ENCODE measurements at regions not wholly inside any gene's neighbourhood (a gene's known extent, or its start where the extent isn't known, plus 50 kb on each side); places are given as distances from the start of the nearest gene placed in this dataset.

DNA sequence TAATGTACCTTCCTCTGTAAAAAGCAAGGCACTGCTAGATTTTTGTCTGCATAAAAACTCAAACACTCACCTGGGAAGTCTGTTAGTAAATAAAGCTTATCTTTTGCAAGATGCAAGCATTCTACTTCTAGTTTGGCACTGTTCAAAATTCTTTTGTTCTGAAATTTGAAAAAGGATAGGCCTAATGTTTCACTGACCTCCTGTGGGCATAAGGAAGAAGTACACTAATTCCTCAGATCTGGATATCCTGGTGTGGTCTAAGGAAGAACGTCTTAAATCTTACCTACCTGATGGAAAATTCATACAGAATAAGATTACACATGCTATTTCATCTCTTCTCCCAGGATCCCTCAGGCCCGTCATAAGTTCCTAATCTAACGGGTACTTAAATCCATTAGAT, 93.5 kb upstream of the CAMK1G start:
- H3K4me1 Mint-ChIP-seq (ENCODE audit: low read depth) = no peaks in the 10 kb centered on the region
- TF ChIP-seq, protein P1, sequence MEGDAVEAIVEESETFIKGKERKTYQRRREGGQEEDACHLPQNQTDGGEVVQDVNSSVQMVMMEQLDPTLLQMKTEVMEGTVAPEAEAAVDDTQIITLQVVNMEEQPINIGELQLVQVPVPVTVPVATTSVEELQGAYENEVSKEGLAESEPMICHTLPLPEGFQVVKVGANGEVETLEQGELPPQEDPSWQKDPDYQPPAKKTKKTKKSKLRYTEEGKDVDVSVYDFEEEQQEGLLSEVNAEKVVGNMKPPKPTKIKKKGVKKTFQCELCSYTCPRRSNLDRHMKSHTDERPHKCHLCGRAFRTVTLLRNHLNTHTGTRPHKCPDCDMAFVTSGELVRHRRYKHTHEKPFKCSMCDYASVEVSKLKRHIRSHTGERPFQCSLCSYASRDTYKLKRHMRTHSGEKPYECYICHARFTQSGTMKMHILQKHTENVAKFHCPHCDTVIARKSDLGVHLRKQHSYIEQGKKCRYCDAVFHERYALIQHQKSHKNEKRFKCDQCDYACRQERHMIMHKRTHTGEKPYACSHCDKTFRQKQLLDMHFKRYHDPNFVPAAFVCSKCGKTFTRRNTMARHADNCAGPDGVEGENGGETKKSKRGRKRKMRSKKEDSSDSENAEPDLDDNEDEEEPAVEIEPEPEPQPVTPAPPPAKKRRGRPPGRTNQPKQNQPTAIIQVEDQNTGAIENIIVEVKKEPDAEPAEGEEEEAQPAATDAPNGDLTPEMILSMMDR (IDR thresholded peaks at IDR 0.05) = no peak
- ATAC-seq (ENCODE audit: poor library complexity) = no peak
- H3K27ac Mint-ChIP-seq = no peak overlapping the region
- intact Hi-C loops (cut with DNase I, micrococcal nuclease) = no loop called here
- Histone ChIP-seq H3K27ac (ENCODE audit: low read depth in 1 of 2, low read length in 2 of 2) (no peak overlapping the region), H3K9me3 (ENCODE audit: control insufficient read depth in 1 of 2, insufficient read depth in 1 of 2, low read length in 2 of 2) (no peaks in the 10 kb centered on the region), H3K4me3 (ENCODE audit: low read length) (no peak overlapping the region), H3K27me3 (ENCODE audit: control insufficient read depth in 1 of 2, insufficient read depth in 2 of 2, low read length in 2 of 2) (no peaks in the 10 kb centered on the region), H3K4me1 (ENCODE audit: insufficient read depth, low read length) (no peaks in the 10 kb centered on the region), H3K36me3 (ENCODE audit: insufficient read depth, low read length) (no peaks in the 10 kb centered on the region)
- H3K9me3 Mint-ChIP-seq = no peaks in the 10 kb centered on the region
- CTCF ChIA-PET = no interaction called here
- DNase-seq = no peak
- no peak overlapping the region for H3K4me3 Mint-ChIP-seq
- POLR2A ChIA-PET = no interaction called here
- peaks cover 28% of the 10 kb centered on the region for H3K27me3 Mint-ChIP-seq
- H3K36me3 Mint-ChIP-seq (ENCODE audit: low read depth) = no peaks in the 10 kb centered on the region

DNA sequence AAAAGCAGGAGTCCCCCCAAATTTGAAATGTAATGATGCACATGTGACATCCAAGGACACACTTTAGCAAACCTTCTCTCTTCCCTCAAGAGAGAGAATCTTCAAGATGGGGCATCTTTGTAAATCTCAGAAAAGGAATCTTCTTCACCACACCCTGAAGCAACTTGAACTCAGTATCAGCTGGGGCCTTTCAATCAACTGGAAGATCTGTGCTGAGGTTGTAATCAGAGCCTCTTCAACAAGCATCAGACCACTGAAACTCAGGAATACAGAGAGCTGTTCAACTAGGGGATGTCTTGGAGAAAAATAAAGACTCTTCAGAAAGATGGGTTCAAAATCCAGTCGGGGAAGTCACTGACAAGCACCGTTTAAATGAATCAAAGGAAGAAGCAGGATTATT, 92.5 kb upstream of the CAMK1G start:
- Mint-ChIP-seq H3K4me3 (no peak overlapping the region), H3K36me3 (ENCODE audit: low read depth) (no peaks in the 10 kb centered on the region), H3K27me3 (peaks cover 28% of the 10 kb centered on the region), H3K27ac (no peak overlapping the region), H3K9me3 (no peaks in the 10 kb centered on the region), H3K4me1 (ENCODE audit: low read depth) (no peaks in the 10 kb centered on the region)
- ATAC-seq (ENCODE audit: poor library complexity) (no peak), DNase-seq (no peak)
- TF ChIP-seq, protein P1 (IDR thresholded peaks at IDR 0.05) = no peak
- Histone ChIP-seq H3K4me1 (ENCODE audit: insufficient read depth, low read length) (no peaks in the 10 kb centered on the region), H3K36me3 (ENCODE audit: insufficient read depth, low read length) (no peaks in the 10 kb centered on the region), H3K4me3 (ENCODE audit: low read length) (no peak overlapping the region), H3K27me3 (ENCODE audit: control insufficient read depth in 1 of 2, insufficient read depth in 2 of 2, low read length in 2 of 2) (no peaks in the 10 kb centered on the region), H3K9me3 (ENCODE audit: control insufficient read depth in 1 of 2, insufficient read depth in 1 of 2, low read length in 2 of 2) (no peaks in the 10 kb centered on the region), H3K27ac (ENCODE audit: low read depth in 1 of 2, low read length in 2 of 2) (no peak overlapping the region)
- CTCF ChIA-PET = no interaction called here
- intact Hi-C loops (cut with DNase I, micrococcal nuclease) = no loop called here
- POLR2A ChIA-PET = no interaction called here

DNA sequence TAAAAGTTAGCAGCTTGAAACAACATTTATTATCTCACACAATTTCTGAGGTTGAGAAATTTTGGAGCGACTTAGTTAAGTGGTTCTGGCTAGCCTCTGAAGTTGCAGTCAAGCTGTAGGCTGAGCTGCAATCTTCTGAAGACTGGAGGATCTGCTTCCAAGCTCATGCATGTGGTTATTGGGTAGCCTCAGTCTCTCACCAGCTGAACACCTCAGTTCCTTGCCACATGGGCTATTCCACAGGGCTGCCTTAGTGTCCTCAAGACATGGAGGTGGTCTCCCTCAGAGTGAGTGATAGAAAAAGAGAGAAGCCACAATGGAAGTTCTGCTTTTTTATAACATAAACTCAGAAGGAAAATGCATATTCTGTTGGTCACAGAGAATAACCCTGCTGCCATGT, 92.0 kb upstream of the CAMK1G start:
- Mint-ChIP-seq H3K27ac (no peak overlapping the region), H3K36me3 (ENCODE audit: low read depth) (no peaks in the 10 kb centered on the region), H3K4me1 (ENCODE audit: low read depth) (no peaks in the 10 kb centered on the region), H3K4me3 (no peak overlapping the region), H3K9me3 (no peaks in the 10 kb centered on the region), H3K27me3 (peaks cover 28% of the 10 kb centered on the region)
- H3K27me3 ChIP-seq (ENCODE audit: control insufficient read depth in 1 of 2, insufficient read depth in 2 of 2, low read length in 2 of 2) = no peaks in the 10 kb centered on the region
- POLR2A ChIA-PET = no interaction called here
- H3K27ac ChIP-seq (ENCODE audit: low read depth in 1 of 2, low read length in 2 of 2) = no peak overlapping the region
- intact Hi-C loops (cut with DNase I, micrococcal nuclease) = no loop called here
- ATAC-seq (ENCODE audit: poor library complexity) (no peak), DNase-seq (no peak)
- TF ChIP-seq, protein P1 (IDR thresholded peaks at IDR 0.05) = no peak
- H3K4me1 ChIP-seq (ENCODE audit: insufficient read depth, low read length) = no peaks in the 10 kb centered on the region
- CTCF ChIA-PET = no interaction called here
- H3K4me3 ChIP-seq (ENCODE audit: low read length) = no peak overlapping the region
- H3K36me3 ChIP-seq (ENCODE audit: insufficient read depth, low read length) = no peaks in the 10 kb centered on the region
- peaks cover 0 to 4% of the 10 kb centered on the region in 2 experiments for H3K9me3 ChIP-seq (ENCODE audit: control insufficient read depth in 1 of 2, insufficient read depth in 1 of 2, low read length in 2 of 2)
